ENCODE measurements at regions not wholly inside any gene's neighbourhood (a gene's known extent, or its start where the extent isn't known, plus 50 kb on each side); places are given as distances from the start of the nearest gene placed in this dataset.

DNA sequence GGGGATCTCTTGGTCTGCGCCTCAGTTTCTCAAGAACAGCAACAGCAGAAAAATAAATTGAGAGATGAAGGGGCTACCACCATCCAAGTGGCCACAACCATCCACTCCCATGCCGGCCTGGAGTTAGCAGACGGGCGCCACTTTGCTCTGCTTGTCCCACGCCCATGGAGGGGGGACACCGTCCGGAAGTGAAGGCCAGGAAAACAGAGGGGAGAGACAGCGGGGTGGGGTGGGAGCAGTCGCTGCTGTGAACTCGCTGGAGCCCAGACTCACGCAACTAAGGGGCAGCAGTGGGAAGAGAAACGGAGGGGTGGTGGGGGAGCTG is 135.4 kb downstream of the KIF20B start:
- Mint-ChIP-seq H3K36me3 (ENCODE audit: low read depth, unreplicated experiment) (no peaks in the 10 kb centered on the region), H3K9me3 (ENCODE audit: unreplicated experiment) (no peaks in the 10 kb centered on the region), H3K4me3 (ENCODE audit: unreplicated experiment) (no peak overlapping the region), H3K4me1 (ENCODE audit: low read depth, unreplicated experiment) (no peaks in the 10 kb centered on the region), H3K27ac (ENCODE audit: unreplicated experiment) (no peak overlapping the region), H3K27me3 (ENCODE audit: low read depth, unreplicated experiment) (no peaks in the 10 kb centered on the region)
- FAIRE-seq (no peak), DNase-seq (ENCODE audit: low read depth) (no peak)
- peaks cover 9% of the 10 kb centered on the region for H3K4me1 ChIP-seq (ENCODE audit: insufficient read depth, low read length)
- H3K36me3 ChIP-seq (ENCODE audit: insufficient read depth, low read length), result no peaks in the 10 kb centered on the region
- peak overlapping the region; percentile 98 for H2AFZ ChIP-seq (ENCODE audit: low read depth, low read length)
- no peaks in the 10 kb centered on the region for H4K20me1 ChIP-seq (ENCODE audit: insufficient read depth, low read length)
- no peaks in the 10 kb centered on the region for H3K27me3 ChIP-seq (ENCODE audit: insufficient read depth, low read length)
- H3K27ac ChIP-seq (ENCODE audit: low read depth, low read length), result no peak overlapping the region
- H3K4me3 ChIP-seq (ENCODE audit: insufficient read depth, low read depth, low read length), result peak overlapping the region; percentile 66
- no peaks in the 10 kb centered on the region for H3K79me2 ChIP-seq (ENCODE audit: insufficient read depth, low read length)
- TF ChIP-seq, protein P1, sequence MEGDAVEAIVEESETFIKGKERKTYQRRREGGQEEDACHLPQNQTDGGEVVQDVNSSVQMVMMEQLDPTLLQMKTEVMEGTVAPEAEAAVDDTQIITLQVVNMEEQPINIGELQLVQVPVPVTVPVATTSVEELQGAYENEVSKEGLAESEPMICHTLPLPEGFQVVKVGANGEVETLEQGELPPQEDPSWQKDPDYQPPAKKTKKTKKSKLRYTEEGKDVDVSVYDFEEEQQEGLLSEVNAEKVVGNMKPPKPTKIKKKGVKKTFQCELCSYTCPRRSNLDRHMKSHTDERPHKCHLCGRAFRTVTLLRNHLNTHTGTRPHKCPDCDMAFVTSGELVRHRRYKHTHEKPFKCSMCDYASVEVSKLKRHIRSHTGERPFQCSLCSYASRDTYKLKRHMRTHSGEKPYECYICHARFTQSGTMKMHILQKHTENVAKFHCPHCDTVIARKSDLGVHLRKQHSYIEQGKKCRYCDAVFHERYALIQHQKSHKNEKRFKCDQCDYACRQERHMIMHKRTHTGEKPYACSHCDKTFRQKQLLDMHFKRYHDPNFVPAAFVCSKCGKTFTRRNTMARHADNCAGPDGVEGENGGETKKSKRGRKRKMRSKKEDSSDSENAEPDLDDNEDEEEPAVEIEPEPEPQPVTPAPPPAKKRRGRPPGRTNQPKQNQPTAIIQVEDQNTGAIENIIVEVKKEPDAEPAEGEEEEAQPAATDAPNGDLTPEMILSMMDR (IDR thresholded peaks at IDR 0.05; ENCODE audit: insufficient read depth, low read depth, low read length), result no peak
- TF ChIP-seq EZH2 (IDR thresholded peaks at IDR 0.05; ENCODE audit: insufficient read depth, low read length), result no peak
- no peaks in the 10 kb centered on the region for H3K9me3 ChIP-seq (ENCODE audit: insufficient read depth, low read depth, low read length)
- H3K9ac ChIP-seq (ENCODE audit: low read length), result peak overlapping the region; percentile 76
- peak overlapping the region; percentile 97 for H3K4me2 ChIP-seq (ENCODE audit: low read length)

DNA sequence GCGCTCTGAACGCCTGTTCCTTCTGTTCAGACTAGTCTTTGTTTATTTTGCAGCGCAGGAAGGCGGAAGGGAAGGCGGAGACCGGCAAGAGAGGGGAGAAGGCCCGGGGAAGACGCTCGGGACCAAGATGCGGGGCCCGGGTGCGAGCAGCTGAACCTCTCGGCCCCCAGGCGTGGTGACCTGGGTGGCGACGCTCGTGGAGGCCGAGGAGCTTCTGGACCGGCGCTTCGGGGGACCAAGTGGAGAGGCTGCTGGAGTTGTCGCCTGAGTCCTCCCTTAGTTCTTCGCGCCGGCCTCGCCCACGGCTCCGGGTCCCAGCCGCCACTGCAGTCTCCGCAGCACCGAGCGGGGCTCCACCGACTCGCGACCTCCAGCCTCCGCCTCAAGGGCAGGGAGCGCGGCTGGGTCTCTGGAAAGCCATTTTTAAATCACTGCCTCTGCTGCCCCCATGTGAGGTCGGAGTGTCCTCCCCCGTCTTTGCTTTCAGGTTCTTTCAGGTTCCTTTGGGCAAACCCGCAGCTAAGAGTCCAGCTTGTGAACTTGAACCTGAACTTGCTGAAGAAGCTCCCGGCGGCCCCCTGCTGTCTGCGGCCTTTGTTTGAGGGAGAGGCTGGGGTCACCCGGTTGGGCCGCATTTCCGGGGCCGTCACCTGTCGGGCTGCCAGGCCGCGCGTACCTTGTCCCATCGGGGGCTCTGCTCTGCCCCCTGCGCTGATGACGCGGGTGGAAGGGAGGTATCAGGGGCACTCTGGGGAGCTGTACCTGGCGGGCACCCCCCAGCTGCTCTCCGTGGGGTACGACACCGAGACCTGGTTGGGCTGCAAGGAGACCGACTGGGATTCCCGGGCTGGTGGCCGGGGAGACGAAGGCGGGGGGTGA is 136.0 kb downstream of the KIF20B start:
- H3K4me3 ChIP-seq (ENCODE audit: insufficient read depth, low read depth, low read length), result peak overlapping the region; percentile 66
- H3K4me1 ChIP-seq (ENCODE audit: insufficient read depth, low read length), result peaks cover 9% of the 10 kb centered on the region
- no peaks in the 10 kb centered on the region for H3K9me3 ChIP-seq (ENCODE audit: insufficient read depth, low read depth, low read length)
- no peaks in the 10 kb centered on the region for H3K79me2 ChIP-seq (ENCODE audit: insufficient read depth, low read length)
- no peaks in the 10 kb centered on the region for H3K36me3 Mint-ChIP-seq (ENCODE audit: low read depth, unreplicated experiment)
- no peaks in the 10 kb centered on the region for H3K27me3 Mint-ChIP-seq (ENCODE audit: low read depth, unreplicated experiment)
- FAIRE-seq, result no peak
- no peak overlapping the region for H3K27ac ChIP-seq (ENCODE audit: low read depth, low read length)
- no peaks in the 10 kb centered on the region for H3K36me3 ChIP-seq (ENCODE audit: insufficient read depth, low read length)
- H3K9ac ChIP-seq (ENCODE audit: low read length), result peak overlapping the region; percentile 76
- no peak overlapping the region for H3K27ac Mint-ChIP-seq (ENCODE audit: unreplicated experiment)
- H3K9me3 Mint-ChIP-seq (ENCODE audit: unreplicated experiment), result no peaks in the 10 kb centered on the region
- H2AFZ ChIP-seq (ENCODE audit: low read depth, low read length), result peak overlapping the region; percentile 98
- no peak for TF ChIP-seq EZH2 (IDR thresholded peaks at IDR 0.05; ENCODE audit: insufficient read depth, low read length)
- TF ChIP-seq, protein P1 (IDR thresholded peaks at IDR 0.05; ENCODE audit: insufficient read depth, low read depth, low read length), result no peak
- no peaks in the 10 kb centered on the region for H3K4me1 Mint-ChIP-seq (ENCODE audit: low read depth, unreplicated experiment)
- no peak overlapping the region for H3K4me3 Mint-ChIP-seq (ENCODE audit: unreplicated experiment)
- no peaks in the 10 kb centered on the region for H4K20me1 ChIP-seq (ENCODE audit: insufficient read depth, low read length)
- H3K4me2 ChIP-seq (ENCODE audit: low read length), result peak overlapping the region; percentile 97
- H3K27me3 ChIP-seq (ENCODE audit: insufficient read depth, low read length), result no peaks in the 10 kb centered on the region
- DNase-seq (ENCODE audit: low read depth), result peak; percentile 18

DNA sequence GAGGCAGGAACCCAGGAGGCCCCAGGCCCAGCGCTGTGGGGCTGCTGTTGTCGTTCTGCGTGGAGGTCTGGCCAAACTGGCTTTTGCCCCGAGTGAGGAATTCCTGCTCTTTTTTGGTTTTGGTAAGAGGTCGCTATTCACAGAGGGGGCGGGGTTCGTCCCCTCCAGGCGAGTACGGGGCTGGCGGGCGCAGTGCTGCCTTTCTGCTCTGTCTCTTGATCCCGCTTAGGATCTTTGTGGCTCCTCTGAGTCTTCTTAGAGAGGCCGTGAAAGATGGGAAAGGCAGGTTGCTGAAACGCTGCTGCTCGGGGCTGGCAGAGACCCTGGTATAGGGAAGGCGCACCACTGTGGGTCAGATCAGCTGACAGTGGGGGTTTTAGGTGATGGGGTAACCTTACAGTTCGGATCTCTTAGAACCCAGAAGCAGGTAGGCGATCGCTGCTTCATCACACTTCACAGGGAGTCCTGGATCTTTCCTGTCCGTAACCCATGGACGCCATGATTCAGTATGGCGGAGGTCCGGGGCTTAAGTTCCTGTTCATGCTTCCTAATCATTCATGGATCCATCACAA is 136.7 kb downstream of the KIF20B start:
- peak overlapping the region; percentile 76 for H3K9ac ChIP-seq (ENCODE audit: low read length)
- DNase-seq (ENCODE audit: low read depth), result no peak
- Mint-ChIP-seq H3K27me3 (ENCODE audit: low read depth, unreplicated experiment) (no peaks in the 10 kb centered on the region), H3K36me3 (ENCODE audit: low read depth, unreplicated experiment) (no peaks in the 10 kb centered on the region), H3K9me3 (ENCODE audit: unreplicated experiment) (no peaks in the 10 kb centered on the region), H3K27ac (ENCODE audit: unreplicated experiment) (no peak overlapping the region), H3K4me3 (ENCODE audit: unreplicated experiment) (no peak overlapping the region), H3K4me1 (ENCODE audit: low read depth, unreplicated experiment) (no peaks in the 10 kb centered on the region)
- peak overlapping the region; percentile 97 for H3K4me2 ChIP-seq (ENCODE audit: low read length)
- no peak overlapping the region for H3K27ac ChIP-seq (ENCODE audit: low read depth, low read length)
- H2AFZ ChIP-seq (ENCODE audit: low read depth, low read length), result peak overlapping the region; percentile 98
- FAIRE-seq, result no peak
- no peaks in the 10 kb centered on the region for H3K79me2 ChIP-seq (ENCODE audit: insufficient read depth, low read length)
- H3K4me1 ChIP-seq (ENCODE audit: insufficient read depth, low read length), result peaks cover 9% of the 10 kb centered on the region
- H3K27me3 ChIP-seq (ENCODE audit: insufficient read depth, low read length), result no peaks in the 10 kb centered on the region
- H4K20me1 ChIP-seq (ENCODE audit: insufficient read depth, low read length), result no peaks in the 10 kb centered on the region
- H3K36me3 ChIP-seq (ENCODE audit: insufficient read depth, low read length), result no peaks in the 10 kb centered on the region
- H3K4me3 ChIP-seq (ENCODE audit: insufficient read depth, low read depth, low read length), result peak overlapping the region; percentile 66
- TF ChIP-seq, protein P1 (IDR thresholded peaks at IDR 0.05; ENCODE audit: insufficient read depth, low read depth, low read length), result no peak
- no peak for TF ChIP-seq EZH2 (IDR thresholded peaks at IDR 0.05; ENCODE audit: insufficient read depth, low read length)
- no peaks in the 10 kb centered on the region for H3K9me3 ChIP-seq (ENCODE audit: insufficient read depth, low read depth, low read length)
